D721Med (cell line): ENCODE measurements at regions not wholly inside any gene's neighbourhood (a gene's known extent, or its start where the extent isn't known, plus 50 kb on each side); places are given as distances from the start of the nearest gene placed in this dataset.

ENCODE experiments used
- DNase-seq: peaks from one replicate; pipeline ENCODE4 v3.0.0; 2011; ENCODE audit warnings: low spot score; ENCODE audit not compliant: insufficient read length
- FAIRE-seq: peaks from 2 replicates; lab custom pipeline; 2011; peaks lifted over from hg19 to GRCh38; lab: Jason Lieb, UNC
- CTCF ChIP-seq: IDR thresholded peaks from 2 replicates; pipeline ENCODE4 v1.5.1; 2012; ENCODE audit warnings: mild to moderate bottlenecking, control low read depth; ENCODE audit not compliant: insufficient read depth; ENCODE audit errors: missing control alignments

GRCh38 chr15:98592136-98592535, 56.2 kb upstream of the IGF1R start:
- TF ChIP-seq CTCF, result no peak
- DNase-seq (no peak), FAIRE-seq (no peak)

- TF ChIP-seq CTCF, result no peak
- no peak for DNase-seq
- no peak for FAIRE-seq
Observed at GRCh38 chr15:98596131-98596530, 52.2 kb upstream of the IGF1R start.

- FAIRE-seq (no peak), DNase-seq (no peak)
- TF ChIP-seq CTCF, result no peak
Observed at GRCh38 chr15:98596885-98597392, 51.4 kb upstream of the IGF1R start.

GRCh38 chr15:98597666-98598065, 50.7 kb upstream of the IGF1R start:
- TF ChIP-seq CTCF, result no peak
- FAIRE-seq (no peak), DNase-seq (no peak)
